Bronchial epithelial cell (primary cell): ENCODE measurements at regions not wholly inside any gene's neighbourhood (a gene's known extent, or its start where the extent isn't known, plus 50 kb on each side); places are given as distances from the start of the nearest gene placed in this dataset.

Source experiments
- DNase-seq: peaks from one replicate; pipeline ENCODE4 v3.0.0-alpha.2; 2010; ENCODE audit warnings: low read depth
- FAIRE-seq: peaks from 2 replicates; lab custom pipeline; 2011; peaks lifted over from hg19 to GRCh38; lab: Jason Lieb, UNC
- H3K27me3 ChIP-seq: 2 replicates; pipeline ENCODE4 v1.5.1; 2011; ENCODE audit warnings: low read length; ENCODE audit not compliant: control insufficient read depth, insufficient read depth
- H3K36me3 ChIP-seq: 2 replicates; pipeline ENCODE4 v1.5.1; 2011; ENCODE audit warnings: low read length; ENCODE audit not compliant: control insufficient read depth, insufficient read depth
- H3K4me3 ChIP-seq: 2 replicates; pipeline ENCODE4 v1.5.1; 2011; ENCODE audit warnings: mild to moderate bottlenecking, low read depth, low read length, control low read depth
- CTCF ChIP-seq: IDR thresholded peaks from 2 replicates; pipeline ENCODE4 v1.5.1; 2011; ENCODE audit warnings: mild to moderate bottlenecking, moderate library complexity, low read length, control low read depth, inconsistent platforms; ENCODE audit not compliant: insufficient read depth, severe bottlenecking

- DNase-seq: no peak
- Histone ChIP-seq H3K27me3 (no peaks in the 10 kb centered on the region), H3K36me3 (no peaks in the 10 kb centered on the region), H3K4me3 (no peak overlapping the region)
- FAIRE-seq: no peak
- no peak for TF ChIP-seq CTCF
Measured at GRCh38 chr17:65444049-65444448, 117.4 kb downstream of the AXIN2 start.

- TF ChIP-seq CTCF: no peak
- Histone ChIP-seq H3K27me3 (no peaks in the 10 kb centered on the region), H3K36me3 (no peaks in the 10 kb centered on the region), H3K4me3 (no peak overlapping the region)
- FAIRE-seq: no peak
- DNase-seq: no peak
Measured at GRCh38 chr17:65442691-65443090, 118.8 kb downstream of the AXIN2 start.

- H3K4me3 ChIP-seq: no peak overlapping the region
- FAIRE-seq (peak; percentile 7), DNase-seq (no peak)
- TF ChIP-seq CTCF: no peak
- no peaks in the 10 kb centered on the region for H3K27me3 ChIP-seq
- no peaks in the 10 kb centered on the region for H3K36me3 ChIP-seq
Measured at GRCh38 chr17:65442250-65442649, 119.2 kb downstream of the AXIN2 start.

- DNase-seq: no peak
- H3K4me3 ChIP-seq: no peak overlapping the region
- H3K27me3 ChIP-seq: no peaks in the 10 kb centered on the region
- no peaks in the 10 kb centered on the region for H3K36me3 ChIP-seq
- TF ChIP-seq CTCF: no peak
- FAIRE-seq: no peak
Measured at GRCh38 chr17:65441053-65441605, 120.3 kb downstream of the AXIN2 start.

- Histone ChIP-seq H3K27me3 (no peaks in the 10 kb centered on the region), H3K4me3 (no peak overlapping the region), H3K36me3 (no peaks in the 10 kb centered on the region)
- DNase-seq (peak; percentile 7), FAIRE-seq (no peak)
- no peak for TF ChIP-seq CTCF
Measured at GRCh38 chr17:65438708-65439294, 122.6 kb downstream of the AXIN2 start.

GRCh38 chr17:65438173-65438572 lies 123.3 kb downstream of the AXIN2 start:
- Histone ChIP-seq H3K36me3 (no peaks in the 10 kb centered on the region), H3K4me3 (no peak overlapping the region), H3K27me3 (no peaks in the 10 kb centered on the region)
- FAIRE-seq: no peak
- no peak for DNase-seq
- no peak for TF ChIP-seq CTCF
